Upper lobe of right lung (tissue), 1 donor: ENCODE measurements at regions not wholly inside any gene's neighbourhood (a gene's known extent, or its start where the extent isn't known, plus 50 kb on each side); places are given as distances from the start of the nearest gene placed in this dataset.

Experiments used
- ATAC-seq: fragments of 200-7000 bp; cut with Tn5 transposase; one replicate; pipeline ENCODE4 v1.9.1; 2020; ENCODE audit warnings: mild to moderate bottlenecking, moderate library complexity
- DNase-seq: peaks from one replicate; pipeline ENCODE4 v3.0.0-alpha.2; 2020
- H3K27ac ChIP-seq: fragments of 200-600 bp; one replicate; pipeline ENCODE4 v1.8.0; 2022
- H3K27me3 ChIP-seq: fragments of 200-600 bp; one replicate; pipeline ENCODE4 v1.8.0; 2022; ENCODE audit warnings: mild to moderate bottlenecking
- H3K36me3 ChIP-seq: fragments of 200-600 bp; one replicate; pipeline ENCODE4 v1.8.0; 2022
- H3K4me1 ChIP-seq: fragments of 200-600 bp; one replicate; pipeline ENCODE4 v1.8.0; 2022
- H3K4me3 ChIP-seq: fragments of 200-600 bp; one replicate; pipeline ENCODE4 v1.8.0; 2022; ENCODE audit warnings: mild to moderate bottlenecking
- H3K9me3 ChIP-seq: fragments of 200-600 bp; one replicate; pipeline ENCODE4 v1.8.0; 2022
- CTCF ChIP-seq: fragments of 200-600 bp; IDR thresholded peaks from one replicate; pipeline ENCODE4 v1.8.0; 2022; ENCODE audit warnings: antibody characterized with exemption
- intact Hi-C: fragments of 100-400 bp; cut with DNase I; formaldehyde crosslinking; loops from one replicate; pipeline ENCODE4 v1.11.0; 2022
- donor health status: DM: no; HTN: yes; CAD: no; lungs with severe emphysema.

- H3K9me3 ChIP-seq: no peaks in the 10 kb centered on the region
- H3K27me3 ChIP-seq: no peaks in the 10 kb centered on the region
- intact Hi-C loops: no loop called here
- no peak for TF ChIP-seq CTCF
- ATAC-seq: no peak
- H3K27ac ChIP-seq: no peak overlapping the region
- H3K4me1 ChIP-seq: no peaks in the 10 kb centered on the region
- H3K36me3 ChIP-seq: no peaks in the 10 kb centered on the region
- no peak overlapping the region for H3K4me3 ChIP-seq
- DNase-seq: no peak
Measured at GRCh38 chr5:39876146-39876545, 451.4 kb upstream of the DAB2 start.

- no peak overlapping the region for H3K4me3 ChIP-seq
- no peak overlapping the region for H3K27ac ChIP-seq
- no peak for TF ChIP-seq CTCF
- no peaks in the 10 kb centered on the region for H3K36me3 ChIP-seq
- ATAC-seq (no peak), DNase-seq (no peak)
- intact Hi-C loops: no loop called here
- H3K9me3 ChIP-seq: no peaks in the 10 kb centered on the region
- H3K4me1 ChIP-seq: no peaks in the 10 kb centered on the region
- no peaks in the 10 kb centered on the region for H3K27me3 ChIP-seq
Measured at GRCh38 chr5:39870137-39870536, 445.4 kb upstream of the DAB2 start.

- no peak for TF ChIP-seq CTCF
- no peaks in the 10 kb centered on the region for H3K9me3 ChIP-seq
- no peak overlapping the region for H3K27ac ChIP-seq
- no peaks in the 10 kb centered on the region for H3K36me3 ChIP-seq
- DNase-seq: no peak
- H3K4me3 ChIP-seq: no peak overlapping the region
- H3K27me3 ChIP-seq: no peaks in the 10 kb centered on the region
- no peak for ATAC-seq
- no peaks in the 10 kb centered on the region for H3K4me1 ChIP-seq
- intact Hi-C loops: no loop called here
Measured at GRCh38 chr5:39869396-39869795, 444.6 kb upstream of the DAB2 start.

GRCh38 chr5:39867923-39868322, 443.1 kb upstream of the DAB2 start:
- ATAC-seq: no peak
- Histone ChIP-seq H3K27me3 (no peaks in the 10 kb centered on the region), H3K9me3 (no peaks in the 10 kb centered on the region), H3K4me3 (no peak overlapping the region), H3K36me3 (no peaks in the 10 kb centered on the region), H3K4me1 (no peaks in the 10 kb centered on the region), H3K27ac (no peak overlapping the region)
- no peak for TF ChIP-seq CTCF
- intact Hi-C loops: no loop called here
- DNase-seq: no peak

GRCh38 chr5:39863926-39864552, 439.3 kb upstream of the DAB2 start:
- Histone ChIP-seq H3K27ac (no peak overlapping the region), H3K36me3 (no peaks in the 10 kb centered on the region), H3K9me3 (no peaks in the 10 kb centered on the region), H3K4me1 (no peaks in the 10 kb centered on the region), H3K27me3 (no peaks in the 10 kb centered on the region), H3K4me3 (no peak overlapping the region)
- DNase-seq (no peak), ATAC-seq (no peak)
- intact Hi-C loops: no loop called here
- TF ChIP-seq CTCF: no peak

GRCh38 chr5:39857041-39857440, 432.3 kb upstream of the DAB2 start:
- intact Hi-C loops: no loop called here
- DNase-seq: no peak
- no peak for TF ChIP-seq CTCF

More at GRCh38 chr5:39857041-39857440, 432.3 kb upstream of the DAB2 start:
- H3K27me3 ChIP-seq: no peaks in the 10 kb centered on the region
- no peaks in the 10 kb centered on the region for H3K4me1 ChIP-seq
- no peaks in the 10 kb centered on the region for H3K9me3 ChIP-seq
- H3K27ac ChIP-seq: no peak overlapping the region
- no peak overlapping the region for H3K4me3 ChIP-seq
- no peak for ATAC-seq
- H3K36me3 ChIP-seq: no peaks in the 10 kb centered on the region
